ENCODE measurements at regions not wholly inside any gene's neighbourhood (a gene's known extent, or its start where the extent isn't known, plus 50 kb on each side); places are given as distances from the start of the nearest gene placed in this dataset.

DNA sequence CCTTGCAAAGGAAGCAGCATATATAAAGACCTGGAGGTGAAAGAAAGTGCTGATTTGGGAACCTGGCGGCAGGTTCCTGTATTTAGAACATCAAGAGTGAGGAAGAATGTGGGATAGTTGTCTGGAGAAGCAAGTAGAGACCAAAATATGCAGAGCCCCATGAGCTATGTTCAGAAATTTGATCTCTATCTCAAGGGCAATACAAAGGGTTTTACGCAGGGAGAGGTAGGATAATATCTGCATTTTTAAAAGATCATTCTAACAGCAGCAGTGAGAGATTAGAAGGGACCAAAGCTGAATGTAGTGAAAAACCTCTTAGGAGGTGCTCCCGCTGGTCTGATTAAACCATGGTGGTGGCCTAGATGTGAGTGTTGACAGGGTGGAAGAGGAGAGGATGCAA, 453.9 kb upstream of the PKN2 start:
- TF ChIP-seq, protein P1, sequence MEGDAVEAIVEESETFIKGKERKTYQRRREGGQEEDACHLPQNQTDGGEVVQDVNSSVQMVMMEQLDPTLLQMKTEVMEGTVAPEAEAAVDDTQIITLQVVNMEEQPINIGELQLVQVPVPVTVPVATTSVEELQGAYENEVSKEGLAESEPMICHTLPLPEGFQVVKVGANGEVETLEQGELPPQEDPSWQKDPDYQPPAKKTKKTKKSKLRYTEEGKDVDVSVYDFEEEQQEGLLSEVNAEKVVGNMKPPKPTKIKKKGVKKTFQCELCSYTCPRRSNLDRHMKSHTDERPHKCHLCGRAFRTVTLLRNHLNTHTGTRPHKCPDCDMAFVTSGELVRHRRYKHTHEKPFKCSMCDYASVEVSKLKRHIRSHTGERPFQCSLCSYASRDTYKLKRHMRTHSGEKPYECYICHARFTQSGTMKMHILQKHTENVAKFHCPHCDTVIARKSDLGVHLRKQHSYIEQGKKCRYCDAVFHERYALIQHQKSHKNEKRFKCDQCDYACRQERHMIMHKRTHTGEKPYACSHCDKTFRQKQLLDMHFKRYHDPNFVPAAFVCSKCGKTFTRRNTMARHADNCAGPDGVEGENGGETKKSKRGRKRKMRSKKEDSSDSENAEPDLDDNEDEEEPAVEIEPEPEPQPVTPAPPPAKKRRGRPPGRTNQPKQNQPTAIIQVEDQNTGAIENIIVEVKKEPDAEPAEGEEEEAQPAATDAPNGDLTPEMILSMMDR (IDR thresholded peaks at IDR 0.05): no peak
- no peak for TF ChIP-seq POLR2A (IDR thresholded peaks at IDR 0.05)

Measured in lower leg skin (tissue), 3 donors.